ENCODE measurements at regions not wholly inside any gene's neighbourhood (a gene's known extent, or its start where the extent isn't known, plus 50 kb on each side); places are given as distances from the start of the nearest gene placed in this dataset.

DNA sequence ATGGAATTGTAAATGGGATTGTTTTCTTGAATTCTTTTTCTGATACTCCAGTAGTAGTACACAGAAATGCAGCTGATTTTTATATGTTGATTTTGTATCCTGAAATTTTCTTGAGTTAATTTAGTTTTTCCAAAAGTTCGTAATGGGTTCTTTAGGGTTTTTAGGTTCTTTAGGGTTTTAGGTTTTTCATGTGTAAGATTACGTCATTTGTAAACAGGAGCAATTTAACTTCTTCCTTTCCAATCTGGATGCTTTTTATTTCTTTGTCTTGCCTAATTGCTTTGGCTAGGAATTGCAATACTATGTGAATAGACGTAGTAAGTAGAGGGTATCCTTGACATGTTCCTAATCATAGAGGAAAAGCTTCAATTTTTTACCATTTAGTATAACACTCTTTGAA, 568.6 kb downstream of the MMUT start:
- Histone ChIP-seq H3K36me3 (no peaks in the 10 kb centered on the region), H3K9me3 (no peaks in the 10 kb centered on the region), H3K4me1 (no peaks in the 10 kb centered on the region), H3K4me3 (no peak overlapping the region), H3K9ac (ENCODE audit: low read depth in 2 of 2, low read length in 2 of 2) (no peak overlapping the region), H3K27ac (no peak overlapping the region), H3K27me3 (no peaks in the 10 kb centered on the region)
- intact Hi-C loops (cut with DNase I): no loop called here
- no peak for DNase-seq
- TF ChIP-seq, protein P1, sequence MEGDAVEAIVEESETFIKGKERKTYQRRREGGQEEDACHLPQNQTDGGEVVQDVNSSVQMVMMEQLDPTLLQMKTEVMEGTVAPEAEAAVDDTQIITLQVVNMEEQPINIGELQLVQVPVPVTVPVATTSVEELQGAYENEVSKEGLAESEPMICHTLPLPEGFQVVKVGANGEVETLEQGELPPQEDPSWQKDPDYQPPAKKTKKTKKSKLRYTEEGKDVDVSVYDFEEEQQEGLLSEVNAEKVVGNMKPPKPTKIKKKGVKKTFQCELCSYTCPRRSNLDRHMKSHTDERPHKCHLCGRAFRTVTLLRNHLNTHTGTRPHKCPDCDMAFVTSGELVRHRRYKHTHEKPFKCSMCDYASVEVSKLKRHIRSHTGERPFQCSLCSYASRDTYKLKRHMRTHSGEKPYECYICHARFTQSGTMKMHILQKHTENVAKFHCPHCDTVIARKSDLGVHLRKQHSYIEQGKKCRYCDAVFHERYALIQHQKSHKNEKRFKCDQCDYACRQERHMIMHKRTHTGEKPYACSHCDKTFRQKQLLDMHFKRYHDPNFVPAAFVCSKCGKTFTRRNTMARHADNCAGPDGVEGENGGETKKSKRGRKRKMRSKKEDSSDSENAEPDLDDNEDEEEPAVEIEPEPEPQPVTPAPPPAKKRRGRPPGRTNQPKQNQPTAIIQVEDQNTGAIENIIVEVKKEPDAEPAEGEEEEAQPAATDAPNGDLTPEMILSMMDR (IDR thresholded peaks at IDR 0.05): no peak

- TF ChIP-seq, protein P1 (IDR thresholded peaks at IDR 0.05): no peak
- intact Hi-C loops (cut with DNase I): no loop called here
Observed at GRCh38 chr6:48893048-48893447, 570.0 kb downstream of the MMUT start.

DNA sequence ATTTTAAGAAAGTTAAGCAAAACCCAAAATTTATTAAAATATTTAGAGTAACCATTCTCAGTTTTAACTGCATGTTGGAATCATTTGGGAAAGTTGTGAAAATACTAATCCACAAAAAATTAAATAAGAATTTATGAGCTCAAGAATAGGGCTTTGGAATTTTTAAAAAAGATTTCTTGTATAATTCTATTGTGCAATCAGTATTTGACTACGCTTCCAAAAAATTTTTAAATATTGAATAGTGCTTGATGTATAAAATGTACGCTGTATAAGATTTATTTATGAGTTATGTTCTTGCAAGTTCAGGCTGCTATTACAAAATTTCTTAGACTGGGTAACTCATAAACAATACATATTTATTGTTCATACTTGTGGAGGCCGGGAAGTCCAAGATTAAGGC, 571.7 kb downstream of the MMUT start:
- Histone ChIP-seq H3K4me1 (no peaks in the 10 kb centered on the region), H3K4me3 (no peak overlapping the region), H3K36me3 (no peaks in the 10 kb centered on the region), H3K9me3 (no peaks in the 10 kb centered on the region), H3K9ac (ENCODE audit: low read depth in 2 of 2, low read length in 2 of 2) (no peak overlapping the region), H3K27ac (no peak overlapping the region), H3K27me3 (no peaks in the 10 kb centered on the region)
- TF ChIP-seq, protein P1 (IDR thresholded peaks at IDR 0.05): no peak
- DNase-seq: no peak
- intact Hi-C loops (cut with DNase I): no loop called here

More at GRCh38 chr6:48893048-48893447, 570.0 kb downstream of the MMUT start:
- no peak for DNase-seq
- Histone ChIP-seq H3K9me3 (no peaks in the 10 kb centered on the region), H3K36me3 (no peaks in the 10 kb centered on the region), H3K27ac (no peak overlapping the region), H3K4me1 (no peaks in the 10 kb centered on the region), H3K4me3 (no peak overlapping the region), H3K9ac (ENCODE audit: low read depth in 2 of 2, low read length in 2 of 2) (no peak overlapping the region), H3K27me3 (no peaks in the 10 kb centered on the region)

DNA sequence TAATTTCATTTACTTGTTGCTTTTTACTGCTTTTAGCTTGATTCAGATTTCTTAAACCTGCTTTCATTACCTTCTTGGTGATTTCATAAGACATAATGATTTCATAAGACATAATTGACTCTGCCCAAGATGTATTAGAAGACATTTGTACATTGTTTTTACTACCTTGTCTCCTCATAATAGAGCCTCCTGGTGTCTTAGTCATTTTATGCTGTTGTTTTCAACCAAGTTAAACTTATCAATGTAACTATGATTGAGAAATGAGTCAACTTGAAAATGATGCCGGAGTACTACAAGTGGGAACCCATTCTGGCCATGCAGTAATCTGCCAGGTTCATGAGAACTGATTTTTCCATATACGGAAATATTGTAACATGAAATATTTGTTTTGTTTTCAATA, 573.6 kb downstream of the MMUT start:
- Histone ChIP-seq H3K9me3 (no peaks in the 10 kb centered on the region), H3K27ac (no peak overlapping the region), H3K27me3 (no peaks in the 10 kb centered on the region), H3K4me3 (no peak overlapping the region), H3K9ac (ENCODE audit: low read depth in 2 of 2, low read length in 2 of 2) (no peak overlapping the region), H3K36me3 (no peaks in the 10 kb centered on the region), H3K4me1 (no peaks in the 10 kb centered on the region)
- TF ChIP-seq, protein P1 (IDR thresholded peaks at IDR 0.05): no peak
- no peak for DNase-seq
- intact Hi-C loops (cut with DNase I): no loop called here

DNA sequence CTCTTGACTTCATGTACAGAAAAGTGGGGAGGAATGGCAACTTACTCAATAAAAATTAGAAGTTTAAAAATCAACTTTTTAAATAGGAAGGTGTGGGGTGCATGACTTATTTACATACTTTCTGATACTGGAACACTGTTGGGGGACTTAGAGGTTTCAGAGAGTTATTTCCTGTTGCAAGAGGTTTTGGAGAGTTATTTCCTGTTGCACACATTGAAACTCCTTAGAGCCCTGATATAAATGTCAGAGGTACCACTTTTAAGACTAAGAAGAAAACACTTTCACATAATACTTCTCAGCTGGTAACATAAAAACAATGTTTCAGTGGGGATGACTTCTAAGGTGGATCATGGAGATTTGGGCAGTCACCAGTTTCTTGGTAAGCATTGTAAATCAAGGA, 579.9 kb downstream of the MMUT start:
- H3K4me1 ChIP-seq: no peaks in the 10 kb centered on the region
- TF ChIP-seq, protein P1 (IDR thresholded peaks at IDR 0.05): no peak
- H3K9ac ChIP-seq (ENCODE audit: low read depth in 2 of 2, low read length in 2 of 2): no peak overlapping the region
- H3K4me3 ChIP-seq: no peak overlapping the region
- no peaks in the 10 kb centered on the region for H3K9me3 ChIP-seq
- H3K27ac ChIP-seq: no peak overlapping the region
- intact Hi-C loops (cut with DNase I): no loop called here
- DNase-seq: no peak
- no peaks in the 10 kb centered on the region for H3K36me3 ChIP-seq
- H3K27me3 ChIP-seq: no peaks in the 10 kb centered on the region

DNA sequence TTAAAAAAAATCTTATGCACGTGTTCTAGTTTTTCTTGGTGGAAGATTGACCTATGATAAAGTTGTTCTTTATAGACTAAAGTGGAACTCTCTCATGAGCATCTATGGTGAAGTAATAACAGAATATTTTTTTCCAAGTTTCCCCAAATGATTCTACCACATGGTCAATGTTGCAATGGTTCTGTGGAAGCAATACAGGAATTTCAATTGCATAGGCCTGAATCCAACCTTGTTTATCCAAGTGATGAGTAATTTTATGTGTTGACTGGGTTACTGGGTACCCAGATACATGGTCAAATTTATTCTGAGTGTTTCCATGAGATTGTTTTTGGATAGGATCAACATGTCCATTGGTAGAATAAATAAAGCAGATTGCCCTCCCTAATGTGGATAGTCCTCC, 581.5 kb downstream of the MMUT start:
- DNase-seq: no peak
- Histone ChIP-seq H3K27ac (no peak overlapping the region), H3K9ac (ENCODE audit: low read depth in 2 of 2, low read length in 2 of 2) (no peak overlapping the region), H3K36me3 (no peaks in the 10 kb centered on the region), H3K27me3 (no peaks in the 10 kb centered on the region), H3K4me1 (no peaks in the 10 kb centered on the region), H3K9me3 (no peaks in the 10 kb centered on the region), H3K4me3 (no peak overlapping the region)
- intact Hi-C loops (cut with DNase I): no loop called here
- TF ChIP-seq, protein P1 (IDR thresholded peaks at IDR 0.05): no peak

All from colonic mucosa (tissue), 4 donors.